Lower lobe of right lung (tissue), 2 donors: ENCODE measurements at regions not wholly inside any gene's neighbourhood (a gene's known extent, or its start where the extent isn't known, plus 50 kb on each side); places are given as distances from the start of the nearest gene placed in this dataset.
"Not testable (repeated sequence)": the region's sequence is repeated elsewhere in the genome, so short reads cannot be mapped to it uniquely, and the experiment has no call there.

ENCODE experiments used
- ATAC-seq, 2 donors: fragments of 200-7000 bp; cut with Tn5 transposase; one replicate each; pipeline ENCODE4 v1.9.1; 2020 to 2022; ENCODE audit warnings: mild to moderate bottlenecking in 2 of 2, moderate library complexity in 2 of 2
- DNase-seq: peaks from one replicate; pipeline ENCODE4 v3.0.0-alpha.2; 2020
- H3K27ac ChIP-seq: fragments of 200-600 bp; one replicate; pipeline ENCODE4 v1.8.0; 2022
- H3K27me3 ChIP-seq: fragments of 200-600 bp; one replicate; pipeline ENCODE4 v1.8.0; 2022; ENCODE audit warnings: low read depth
- H3K36me3 ChIP-seq: fragments of 200-600 bp; one replicate; pipeline ENCODE4 v1.8.0; 2022; ENCODE audit warnings: mild to moderate bottlenecking
- H3K4me1 ChIP-seq: fragments of 200-600 bp; one replicate; pipeline ENCODE4 v1.8.0; 2022
- H3K4me3 ChIP-seq: fragments of 200-600 bp; one replicate; pipeline ENCODE4 v1.8.0; 2022; ENCODE audit warnings: mild to moderate bottlenecking
- H3K9me3 ChIP-seq: fragments of 200-600 bp; one replicate; pipeline ENCODE4 v1.8.0; 2022
- CTCF ChIP-seq: fragments of 200-600 bp; IDR thresholded peaks from one replicate; pipeline ENCODE4 v1.8.0; 2022; ENCODE audit warnings: antibody characterized with exemption, mild to moderate bottlenecking
- intact Hi-C: fragments of 100-400 bp; cut with DNase I; formaldehyde crosslinking; loops from one replicate; pipeline ENCODE4 v1.11.0; 2022
- donor health status: DM: no; HTN: yes; CAD: no; lungs with severe emphysema.

- Histone ChIP-seq H3K27ac (no peak overlapping the region), H3K4me1 (peaks cover 21% of the 10 kb centered on the region), H3K36me3 (no peaks in the 10 kb centered on the region), H3K4me3 (no peak overlapping the region), H3K27me3 (no peaks in the 10 kb centered on the region), H3K9me3 (peaks cover 9% of the 10 kb centered on the region)
- intact Hi-C loops: no loop called here
- TF ChIP-seq CTCF: no peak
- DNase-seq (no peak), ATAC-seq (no peak)
Measured at GRCh38 chr15:66885281-66885915, 180.0 kb upstream of the SMAD3 start.

GRCh38 chr15:66886241-66886675, 179.1 kb upstream of the SMAD3 start:
- TF ChIP-seq CTCF: no peak
- intact Hi-C loops: no loop called here
- no peak for DNase-seq
- no peak for ATAC-seq
- H3K27me3 ChIP-seq: no peaks in the 10 kb centered on the region
- H3K36me3 ChIP-seq: no peaks in the 10 kb centered on the region
- peaks cover 21% of the 10 kb centered on the region for H3K4me1 ChIP-seq
- H3K27ac ChIP-seq: no peak overlapping the region
- peaks cover 9% of the 10 kb centered on the region for H3K9me3 ChIP-seq
- no peak overlapping the region for H3K4me3 ChIP-seq

DNA sequence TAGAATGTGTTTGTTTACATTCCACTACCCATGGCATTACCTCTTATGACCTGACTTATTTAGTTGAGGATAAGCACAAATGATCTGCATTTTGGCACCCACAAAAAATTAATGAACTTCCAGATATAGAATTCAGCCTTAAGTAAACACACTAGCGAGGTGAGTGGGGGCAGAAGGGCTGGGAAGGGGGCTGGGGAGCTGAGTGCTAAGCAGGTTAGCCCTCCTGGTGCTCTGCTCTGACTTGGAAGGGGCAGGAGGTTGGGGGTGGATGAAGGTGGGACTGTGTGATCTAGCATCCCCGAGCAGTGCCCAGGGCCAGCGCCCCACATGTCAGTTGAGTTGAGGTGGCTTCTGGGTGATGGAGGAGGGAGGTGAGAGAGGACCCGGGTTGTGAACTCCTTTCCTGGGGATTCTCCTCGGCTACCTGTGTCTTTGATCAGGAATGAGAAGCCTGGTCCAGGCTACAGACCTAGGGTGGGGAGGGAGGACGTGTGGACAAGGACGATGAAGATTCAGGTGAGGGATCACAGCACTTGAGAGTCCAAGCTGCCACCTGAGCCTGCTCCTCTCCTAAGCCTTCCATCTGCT, 178.6 kb upstream of the SMAD3 start:
- H3K27me3 ChIP-seq: no peaks in the 10 kb centered on the region
- no peaks in the 10 kb centered on the region for H3K36me3 ChIP-seq
- ATAC-seq: no peak
- intact Hi-C loops: no loop called here
- DNase-seq: no peak
- H3K4me1 ChIP-seq: peaks cover 21% of the 10 kb centered on the region
- no peak overlapping the region for H3K4me3 ChIP-seq
- no peak for TF ChIP-seq CTCF
- H3K9me3 ChIP-seq: peaks cover 9% of the 10 kb centered on the region
- H3K27ac ChIP-seq: no peak overlapping the region

- DNase-seq, H3K9me3 ChIP-seq, H3K27ac ChIP-seq, ATAC-seq, H3K4me1 ChIP-seq, intact Hi-C loops, H3K27me3 ChIP-seq, H3K4me3 ChIP-seq, H3K36me3 ChIP-seq: not testable (repeated sequence)
Measured at GRCh38 chr15:66889298-66889697, 176.1 kb upstream of the SMAD3 start.

DNA sequence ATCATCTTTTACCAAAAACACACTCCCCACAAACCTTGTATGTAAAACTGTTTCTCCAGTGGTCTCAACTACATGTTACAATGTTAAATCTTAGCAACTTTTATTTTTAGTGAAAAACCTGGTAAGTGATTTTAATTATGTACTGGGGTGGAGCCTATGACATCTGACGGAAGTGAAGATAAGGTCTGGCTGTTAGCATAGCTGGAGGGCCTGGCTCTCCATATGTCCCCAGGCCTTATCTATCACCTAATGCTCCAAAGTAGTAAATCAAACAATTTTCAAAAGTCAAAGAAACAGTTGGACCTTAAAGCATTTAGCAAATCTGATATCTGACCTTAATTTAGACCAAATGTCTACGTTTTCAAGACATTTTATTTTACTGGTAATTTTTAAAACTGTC, 173.6 kb upstream of the SMAD3 start:
- ATAC-seq: no peak
- intact Hi-C loops: no loop called here
- TF ChIP-seq CTCF: no peak

GRCh38 chr15:66893294-66893693, 172.1 kb upstream of the SMAD3 start:
- intact Hi-C loops: no loop called here
- peaks cover 9% of the 10 kb centered on the region for H3K9me3 ChIP-seq
- H3K27ac ChIP-seq: no peak overlapping the region
- H3K27me3 ChIP-seq: no peaks in the 10 kb centered on the region
- TF ChIP-seq CTCF: no peak
- ATAC-seq: no peak
- no peaks in the 10 kb centered on the region for H3K4me1 ChIP-seq
- no peaks in the 10 kb centered on the region for H3K36me3 ChIP-seq
- no peak overlapping the region for H3K4me3 ChIP-seq
- DNase-seq: no peak

More for the DNA sequence above, 173.6 kb upstream of the SMAD3 start:
- no peak overlapping the region for H3K4me3 ChIP-seq
- no peak overlapping the region for H3K27ac ChIP-seq
- no peak for DNase-seq
- H3K27me3 ChIP-seq: no peaks in the 10 kb centered on the region
- H3K9me3 ChIP-seq: peaks cover 9% of the 10 kb centered on the region
- H3K36me3 ChIP-seq: no peaks in the 10 kb centered on the region
- no peaks in the 10 kb centered on the region for H3K4me1 ChIP-seq
